LoVo (cell line): ENCODE measurements at regions not wholly inside any gene's neighbourhood (a gene's known extent, or its start where the extent isn't known, plus 50 kb on each side); places are given as distances from the start of the nearest gene placed in this dataset.
"Not testable (repeated sequence)": the region's sequence is repeated elsewhere in the genome, so short reads cannot be mapped to it uniquely, and the experiment has no call there.

Experiments used
- DNase-seq: peaks from one replicate; pipeline ENCODE4 v3.0.0-alpha.2; 2016; ENCODE audit warnings: low spot score

DNA sequence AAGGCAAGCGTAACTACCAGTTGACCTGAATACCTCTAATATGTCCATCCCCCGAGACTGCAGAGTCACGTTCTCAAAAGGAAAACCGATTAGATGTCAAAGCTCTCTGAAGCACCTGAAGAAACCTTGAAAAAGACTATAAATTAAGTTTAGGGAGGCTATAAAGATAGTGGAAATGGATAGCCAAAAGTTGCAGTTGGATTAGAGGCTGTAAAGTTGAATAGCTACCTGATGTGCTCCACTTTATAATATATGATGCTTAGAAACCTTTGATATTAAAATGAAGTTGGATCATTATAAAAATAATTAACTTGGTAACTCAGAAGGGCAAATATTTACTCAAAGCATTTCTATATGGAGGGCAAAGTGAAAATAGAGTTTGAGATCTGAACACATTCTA lies 506.6 kb upstream of the AGA start:
- no peak for DNase-seq

DNA sequence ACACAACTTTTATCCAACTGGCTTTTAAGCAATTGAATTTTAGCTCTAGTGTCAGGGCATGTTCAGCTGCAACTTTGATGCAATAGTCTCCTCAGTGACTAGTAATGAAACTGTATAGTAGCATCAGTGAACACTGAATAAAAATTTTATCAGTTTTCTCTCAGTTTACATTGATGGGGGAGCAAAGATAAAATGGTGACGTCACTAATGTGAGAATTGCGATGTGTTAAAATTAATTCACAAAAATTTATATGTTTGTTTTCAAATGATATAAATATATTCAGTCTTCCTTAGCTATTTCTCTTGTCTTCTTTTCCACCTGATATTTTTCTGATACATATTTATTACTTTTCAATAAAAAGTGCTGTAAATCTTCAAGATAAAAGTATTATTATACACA lies 508.8 kb upstream of the AGA start:
- no peak for DNase-seq

GRCh38 chr4:177952723-177953122 lies 510.5 kb upstream of the AGA start:
- DNase-seq, result no peak

GRCh38 chr4:177957596-177958360 lies 515.5 kb upstream of the AGA start:
- DNase-seq, result no peak

DNA sequence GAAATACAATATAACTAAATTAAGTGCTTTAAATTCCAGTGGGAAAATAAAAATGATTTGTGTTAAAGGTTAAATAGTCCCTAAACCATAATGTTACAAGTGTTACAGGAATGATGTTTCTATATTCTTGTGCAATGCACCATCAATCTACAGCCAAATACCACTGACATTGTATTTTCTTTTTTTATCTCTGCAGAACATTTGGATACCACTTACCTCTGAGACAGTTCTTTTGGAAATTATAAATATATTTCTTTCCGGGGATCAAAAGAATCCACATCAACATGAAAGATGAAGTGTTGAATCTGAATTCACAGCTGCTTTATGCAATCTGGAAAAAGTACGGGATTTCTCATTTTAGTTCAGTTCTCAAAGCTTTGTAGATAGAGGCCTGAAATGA lies 518.3 kb upstream of the AGA start:
- no peak for DNase-seq

- no peak for DNase-seq
Observed at GRCh38 chr4:177961761-177962380, 519.6 kb upstream of the AGA start.

DNA sequence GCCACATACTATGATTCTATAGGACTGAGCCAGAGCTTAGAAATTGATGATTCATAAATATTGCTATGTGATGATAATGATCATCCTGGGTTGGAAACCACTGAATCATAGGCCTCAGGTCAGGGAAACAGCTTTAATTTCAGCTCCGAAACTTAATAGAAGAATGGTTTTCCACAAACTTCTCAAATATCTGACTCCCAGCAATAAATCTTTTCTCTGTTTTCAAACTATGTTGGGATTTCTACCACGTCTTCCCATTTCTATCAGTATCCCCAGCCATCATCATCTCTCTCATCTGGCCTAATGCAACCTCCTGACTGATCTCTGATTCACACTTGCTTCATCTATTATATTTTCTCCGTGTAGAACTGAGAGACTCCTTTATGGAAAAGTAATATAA lies 521.8 kb upstream of the AGA start:
- DNase-seq, result no peak

DNA sequence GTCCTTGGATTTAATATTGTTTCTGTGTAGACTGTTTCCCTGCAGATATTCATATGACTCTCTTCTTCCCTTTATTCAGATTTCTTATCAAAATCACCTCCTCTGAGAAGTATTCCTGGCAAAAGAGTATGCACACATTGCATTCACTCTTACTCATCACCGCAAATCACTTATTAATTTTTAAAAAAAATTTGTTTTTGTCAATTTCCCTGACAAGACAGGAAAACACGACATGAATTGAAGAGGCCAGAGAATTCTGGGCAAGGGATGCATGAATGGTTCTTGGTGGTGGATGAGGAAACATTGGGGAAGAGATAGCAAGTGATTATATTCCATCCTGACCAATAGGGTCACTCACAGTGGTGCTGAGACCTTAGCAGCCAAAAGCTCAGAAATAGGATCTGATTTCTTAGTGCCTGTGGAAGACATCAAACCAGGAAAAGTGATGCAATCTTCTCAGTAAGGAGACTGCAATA lies 522.5 kb upstream of the AGA start:
- DNase-seq, result no peak

DNA sequence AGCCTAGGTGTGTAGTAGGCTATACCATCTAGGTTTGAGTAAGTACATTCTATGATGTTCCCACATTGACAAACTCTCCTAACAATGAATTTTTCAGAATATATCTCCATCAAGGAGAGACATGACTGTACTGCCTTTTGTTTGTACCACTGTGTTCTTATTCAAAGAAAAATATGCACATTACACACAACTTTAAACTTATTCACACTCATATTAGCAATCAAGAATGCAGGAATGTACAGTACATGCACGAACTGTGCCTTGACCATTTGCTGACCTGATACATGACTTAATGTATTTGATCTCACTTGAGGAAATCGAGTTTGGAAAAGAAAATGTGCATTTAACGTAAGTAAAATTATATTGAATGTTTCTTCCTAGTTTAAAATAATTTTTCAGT lies 525.1 kb upstream of the AGA start:
- DNase-seq, result no peak

DNA sequence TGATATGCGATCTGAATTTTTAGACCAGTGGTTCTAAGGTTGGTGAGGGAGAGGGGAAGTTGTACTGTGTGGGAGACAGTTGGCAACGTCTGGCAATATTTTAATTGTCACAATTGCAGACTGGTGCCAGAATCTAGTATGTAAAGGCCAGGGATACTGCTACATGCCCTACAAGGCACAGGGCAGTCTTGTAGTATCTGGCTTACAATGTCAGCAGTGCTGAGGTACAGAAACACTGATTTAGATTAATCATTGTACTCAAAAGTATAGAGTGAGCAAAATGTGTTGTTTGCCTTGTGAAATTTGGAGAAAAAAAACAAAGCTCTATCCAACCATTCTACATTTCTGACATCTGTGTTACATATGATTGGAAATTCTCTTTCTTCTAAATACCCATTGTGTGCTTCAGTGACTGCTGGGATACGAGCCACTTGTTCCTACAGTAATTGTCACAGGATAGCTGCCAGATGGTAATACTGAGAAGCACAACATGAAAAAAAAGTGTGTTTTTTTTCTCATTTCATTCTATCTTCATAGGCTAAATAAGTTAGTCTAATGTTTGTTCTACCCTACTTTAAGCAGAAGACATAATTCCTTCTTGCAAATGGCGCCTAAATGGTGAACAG lies 526.7 kb upstream of the AGA start:
- no peak for DNase-seq

DNA sequence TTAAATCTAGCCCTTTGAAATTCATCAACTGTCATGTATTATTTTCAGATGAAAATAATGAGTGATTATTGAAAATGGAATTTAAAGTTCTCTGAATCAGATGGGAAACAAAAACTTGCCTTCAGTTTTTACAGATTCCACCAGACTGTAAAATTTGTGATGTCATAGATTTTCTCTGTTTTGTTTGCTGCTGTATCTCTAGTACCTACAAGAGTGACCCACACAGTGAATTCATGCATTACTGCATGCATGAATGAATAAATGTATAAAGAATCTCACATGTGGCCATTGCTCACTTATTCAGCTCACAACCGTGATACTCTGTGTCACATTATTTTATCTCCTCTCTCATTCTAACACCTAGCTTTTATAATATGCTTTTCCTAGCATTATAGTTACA lies 532.2 kb upstream of the AGA start:
- no peak for DNase-seq

GRCh38 chr4:177975315-177975987 lies 533.2 kb upstream of the AGA start:
- no peak for DNase-seq

- DNase-seq, result no peak
Observed at GRCh38 chr4:177986236-177986635, 544.0 kb upstream of the AGA start.

- DNase-seq, result no peak
Observed at GRCh38 chr4:177987896-177988295, 545.7 kb upstream of the AGA start.

DNA sequence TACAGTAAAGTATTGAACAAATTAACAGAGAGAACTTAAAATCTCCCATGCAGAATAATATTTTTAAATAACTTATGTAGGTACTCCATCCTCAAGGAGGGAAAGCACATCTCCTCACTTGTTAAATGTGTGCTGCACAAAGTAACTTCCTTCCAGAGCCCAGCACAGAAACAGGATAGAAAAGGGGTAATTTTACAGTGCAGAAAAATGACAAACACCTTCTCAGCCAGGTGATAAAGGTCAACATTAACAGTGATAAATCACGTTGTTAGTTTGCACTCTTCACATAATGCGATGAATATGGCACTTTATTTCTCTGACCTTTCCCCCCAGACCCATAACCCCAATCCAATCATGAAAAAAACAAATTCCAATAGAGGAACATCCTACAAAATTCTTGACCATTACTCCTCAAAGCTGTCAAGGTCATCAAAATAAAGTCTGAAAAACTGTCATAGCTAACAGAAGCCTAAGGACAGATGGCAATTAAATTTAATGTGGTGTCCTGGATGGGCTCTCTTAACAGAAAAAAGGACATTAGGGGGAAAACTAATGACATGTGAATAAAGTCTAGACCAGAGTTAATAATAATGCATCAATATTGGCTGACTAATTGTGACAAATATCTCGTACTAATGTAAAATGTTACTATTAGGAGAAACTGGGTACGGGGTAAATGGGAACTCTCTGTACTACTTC lies 547.4 kb upstream of the AGA start:
- no peak for DNase-seq

DNA sequence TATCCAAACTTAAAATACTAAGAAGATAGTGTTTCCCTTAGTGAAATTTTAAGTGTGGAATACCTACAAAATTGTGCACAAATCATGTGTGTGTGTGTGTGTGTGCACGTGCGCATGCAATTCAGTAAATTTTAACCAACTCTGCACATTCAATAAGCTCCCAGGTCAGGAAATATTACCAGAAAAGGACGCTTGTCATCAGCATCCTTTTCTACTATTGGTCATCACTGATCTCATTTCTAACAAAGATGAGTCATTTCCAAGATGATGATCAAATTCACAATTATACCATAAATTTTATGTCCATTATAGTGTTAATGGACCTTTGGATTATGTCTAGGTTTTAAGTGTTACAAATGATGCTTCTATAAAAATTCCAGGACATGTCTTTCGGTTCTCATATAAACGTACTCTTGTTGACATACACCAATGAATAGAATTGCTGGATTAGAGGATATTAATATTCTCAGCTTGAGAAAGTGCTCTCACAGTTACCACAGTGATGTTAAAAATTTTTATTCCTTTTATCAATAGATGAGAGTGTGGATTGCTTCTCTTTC lies 560.9 kb upstream of the AGA start:
- DNase-seq, result no peak

GRCh38 chr4:178010596-178010995 lies 568.4 kb upstream of the AGA start:
- DNase-seq, result no peak

DNA sequence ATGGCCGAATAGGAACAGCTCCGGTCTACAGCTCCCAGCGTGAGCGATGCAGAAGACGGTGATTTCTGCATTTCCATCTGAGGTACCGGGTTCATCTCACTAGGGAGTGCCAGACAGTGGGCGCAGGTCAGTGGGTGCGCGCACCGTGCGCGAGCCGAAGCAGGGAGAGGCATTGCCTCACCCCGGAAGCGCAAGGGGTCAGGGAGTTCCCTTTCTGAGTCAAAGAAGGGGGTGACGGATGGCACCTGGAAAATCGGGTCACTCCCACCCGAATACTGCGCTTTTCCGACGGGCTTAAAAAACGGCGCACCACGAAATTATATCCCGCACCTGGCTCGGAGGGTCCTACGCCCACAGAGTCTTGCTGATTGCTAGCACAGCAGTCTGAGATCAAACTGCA lies 572.8 kb upstream of the AGA start:
- not testable (repeated sequence) for DNase-seq

DNA sequence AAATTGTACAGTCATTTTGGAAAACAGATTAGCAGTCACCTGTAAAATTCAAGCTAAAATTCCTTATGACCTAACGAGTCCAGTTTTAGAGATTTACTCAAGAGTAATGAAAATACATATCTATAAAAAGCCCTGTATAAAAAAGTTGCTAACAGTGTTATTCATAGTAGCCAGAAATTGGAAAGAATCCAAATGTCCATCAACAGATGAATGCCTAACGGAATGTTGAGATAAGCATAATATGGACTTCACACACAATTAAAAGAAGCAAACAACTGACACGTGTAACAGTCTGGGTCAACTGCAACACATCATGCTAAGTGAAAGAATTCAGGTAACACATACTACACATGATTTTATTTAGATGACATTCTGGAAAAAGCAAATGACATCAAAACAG lies 584.8 kb upstream of the AGA start:
- DNase-seq, result no peak

DNA sequence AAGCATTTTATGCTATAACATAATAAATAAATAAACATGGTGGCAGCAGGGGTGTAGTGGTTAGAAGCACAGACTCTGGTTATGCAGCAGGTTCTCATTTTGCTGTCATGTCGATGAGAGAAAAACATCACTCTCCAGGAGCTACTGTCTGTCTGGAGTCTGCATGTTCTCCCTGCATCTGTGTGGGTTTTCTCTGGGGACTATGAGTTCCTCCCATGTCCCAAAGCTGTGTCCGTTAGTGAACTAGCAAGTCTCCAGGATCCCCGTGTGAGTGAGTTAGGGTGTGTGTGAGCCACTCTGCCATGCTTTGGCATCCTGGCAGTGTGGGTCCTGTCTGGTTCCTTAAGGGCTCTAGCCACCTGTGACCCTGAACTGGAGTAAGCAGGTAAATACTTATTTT lies 585.6 kb upstream of the AGA start:
- no peak for DNase-seq

DNA sequence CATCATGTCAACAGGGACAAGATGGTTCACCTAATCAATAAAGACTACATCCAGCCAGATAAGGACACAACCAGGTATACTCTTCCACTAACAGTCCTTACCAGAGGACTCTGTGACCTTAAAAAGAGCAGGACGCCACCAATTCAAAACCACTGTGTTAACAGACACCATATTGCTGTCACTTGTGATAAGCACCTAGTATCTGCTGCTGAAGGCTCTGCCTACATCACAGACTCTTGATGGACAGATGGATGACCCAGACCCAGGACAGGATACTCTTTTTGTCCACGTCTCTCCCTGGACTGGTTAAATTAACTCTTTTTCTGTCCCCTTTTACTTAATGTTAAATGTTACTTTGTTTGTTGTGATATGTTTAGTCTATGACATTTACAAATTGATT lies 586.2 kb upstream of the AGA start:
- no peak for DNase-seq
